ENCODE measurements at regions not wholly inside any gene's neighbourhood (a gene's known extent, or its start where the extent isn't known, plus 50 kb on each side); places are given as distances from the start of the nearest gene placed in this dataset.

DNA sequence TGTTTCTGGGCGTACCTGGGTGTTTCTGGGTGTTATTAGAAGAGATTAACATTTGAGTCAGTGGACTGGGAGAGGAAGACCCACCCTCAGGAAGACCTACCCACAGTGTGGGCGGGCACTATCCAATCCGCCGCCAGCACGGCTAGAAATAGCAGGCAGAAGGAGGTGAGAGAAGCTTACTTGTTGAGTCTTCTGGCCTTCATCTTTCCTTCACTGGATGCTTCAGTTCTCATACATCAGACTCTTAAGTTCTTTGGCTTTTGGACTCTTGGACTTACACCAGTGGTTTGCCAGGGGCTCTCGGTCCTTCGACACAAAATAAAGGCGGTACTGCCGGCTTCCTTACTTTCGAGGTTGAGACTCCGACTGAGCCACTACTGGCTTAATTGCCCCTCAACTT lies 654.6 kb upstream of the CADM2 start:
- TF ChIP-seq, protein P1, sequence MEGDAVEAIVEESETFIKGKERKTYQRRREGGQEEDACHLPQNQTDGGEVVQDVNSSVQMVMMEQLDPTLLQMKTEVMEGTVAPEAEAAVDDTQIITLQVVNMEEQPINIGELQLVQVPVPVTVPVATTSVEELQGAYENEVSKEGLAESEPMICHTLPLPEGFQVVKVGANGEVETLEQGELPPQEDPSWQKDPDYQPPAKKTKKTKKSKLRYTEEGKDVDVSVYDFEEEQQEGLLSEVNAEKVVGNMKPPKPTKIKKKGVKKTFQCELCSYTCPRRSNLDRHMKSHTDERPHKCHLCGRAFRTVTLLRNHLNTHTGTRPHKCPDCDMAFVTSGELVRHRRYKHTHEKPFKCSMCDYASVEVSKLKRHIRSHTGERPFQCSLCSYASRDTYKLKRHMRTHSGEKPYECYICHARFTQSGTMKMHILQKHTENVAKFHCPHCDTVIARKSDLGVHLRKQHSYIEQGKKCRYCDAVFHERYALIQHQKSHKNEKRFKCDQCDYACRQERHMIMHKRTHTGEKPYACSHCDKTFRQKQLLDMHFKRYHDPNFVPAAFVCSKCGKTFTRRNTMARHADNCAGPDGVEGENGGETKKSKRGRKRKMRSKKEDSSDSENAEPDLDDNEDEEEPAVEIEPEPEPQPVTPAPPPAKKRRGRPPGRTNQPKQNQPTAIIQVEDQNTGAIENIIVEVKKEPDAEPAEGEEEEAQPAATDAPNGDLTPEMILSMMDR (conservative IDR thresholded peaks at IDR 0.05; ENCODE audit: low read depth, low read length) = no peak
- TF ChIP-seq EZH2 (IDR thresholded peaks at IDR 0.05; ENCODE audit: low read length, unreplicated experiment) = no peak
